PC-9 (cell line): ENCODE measurements at regions not wholly inside any gene's neighbourhood (a gene's known extent, or its start where the extent isn't known, plus 50 kb on each side); places are given as distances from the start of the nearest gene placed in this dataset.

ENCODE experiments used
- EZH2 ChIP-seq: fragments of 200-600 bp; sonication (generic); IDR thresholded peaks from 2 replicates; pipeline ENCODE4 v1.8.0; 2017; ENCODE audit warnings: antibody characterized with exemption, low read depth
- TF ChIP-seq, protein P1 (sequence below): fragments of 200-600 bp; sonication (generic); conservative IDR thresholded peaks from 2 replicates; pipeline ENCODE4 v1.6.1; 2017; ENCODE audit warnings: mixed run types, antibody characterized with exemption, mild to moderate bottlenecking, moderate library complexity

DNA sequence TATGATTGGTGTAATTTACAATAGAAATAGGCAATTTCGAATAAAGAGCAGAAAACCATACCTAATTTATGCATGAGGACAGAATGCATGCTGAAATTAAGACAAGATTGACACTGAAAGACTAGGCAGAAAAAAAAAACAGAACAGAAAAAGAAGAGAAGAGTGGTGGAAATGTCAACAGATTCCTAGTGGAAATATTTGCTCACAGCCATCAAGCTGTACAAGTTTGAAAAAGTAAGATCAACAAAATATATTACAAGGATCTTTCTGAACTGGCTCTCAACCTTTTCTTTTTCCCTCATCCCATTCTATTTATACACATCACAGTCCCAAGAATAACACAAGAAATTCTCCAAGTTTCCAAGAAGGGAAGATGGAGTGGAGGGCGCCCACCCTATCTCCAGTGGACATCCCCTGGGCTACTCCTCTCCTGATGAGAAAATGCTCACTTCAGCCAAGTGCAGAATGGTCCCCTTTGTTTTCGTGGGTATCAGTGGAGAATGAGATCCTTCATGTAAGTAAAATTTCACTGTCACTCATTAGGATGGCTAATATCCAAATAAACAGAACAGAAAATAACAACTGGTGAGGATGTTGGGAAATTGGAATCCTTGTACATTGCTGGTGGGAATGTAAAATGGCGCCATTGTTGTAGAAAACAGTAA is 51.0 kb upstream of the ZNF532 start:
- TF ChIP-seq, protein P1, sequence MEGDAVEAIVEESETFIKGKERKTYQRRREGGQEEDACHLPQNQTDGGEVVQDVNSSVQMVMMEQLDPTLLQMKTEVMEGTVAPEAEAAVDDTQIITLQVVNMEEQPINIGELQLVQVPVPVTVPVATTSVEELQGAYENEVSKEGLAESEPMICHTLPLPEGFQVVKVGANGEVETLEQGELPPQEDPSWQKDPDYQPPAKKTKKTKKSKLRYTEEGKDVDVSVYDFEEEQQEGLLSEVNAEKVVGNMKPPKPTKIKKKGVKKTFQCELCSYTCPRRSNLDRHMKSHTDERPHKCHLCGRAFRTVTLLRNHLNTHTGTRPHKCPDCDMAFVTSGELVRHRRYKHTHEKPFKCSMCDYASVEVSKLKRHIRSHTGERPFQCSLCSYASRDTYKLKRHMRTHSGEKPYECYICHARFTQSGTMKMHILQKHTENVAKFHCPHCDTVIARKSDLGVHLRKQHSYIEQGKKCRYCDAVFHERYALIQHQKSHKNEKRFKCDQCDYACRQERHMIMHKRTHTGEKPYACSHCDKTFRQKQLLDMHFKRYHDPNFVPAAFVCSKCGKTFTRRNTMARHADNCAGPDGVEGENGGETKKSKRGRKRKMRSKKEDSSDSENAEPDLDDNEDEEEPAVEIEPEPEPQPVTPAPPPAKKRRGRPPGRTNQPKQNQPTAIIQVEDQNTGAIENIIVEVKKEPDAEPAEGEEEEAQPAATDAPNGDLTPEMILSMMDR = no peak
- no peak for TF ChIP-seq EZH2
